ENCODE measurements at regions not wholly inside any gene's neighbourhood (a gene's known extent, or its start where the extent isn't known, plus 50 kb on each side); places are given as distances from the start of the nearest gene placed in this dataset.
A peak's percentile ranks its signal among the peaks of the same experiment; 100 is the strongest.
"Not testable (repeated sequence)": the region's sequence is repeated elsewhere in the genome, so short reads cannot be mapped to it uniquely, and the experiment has no call there.

DNA sequence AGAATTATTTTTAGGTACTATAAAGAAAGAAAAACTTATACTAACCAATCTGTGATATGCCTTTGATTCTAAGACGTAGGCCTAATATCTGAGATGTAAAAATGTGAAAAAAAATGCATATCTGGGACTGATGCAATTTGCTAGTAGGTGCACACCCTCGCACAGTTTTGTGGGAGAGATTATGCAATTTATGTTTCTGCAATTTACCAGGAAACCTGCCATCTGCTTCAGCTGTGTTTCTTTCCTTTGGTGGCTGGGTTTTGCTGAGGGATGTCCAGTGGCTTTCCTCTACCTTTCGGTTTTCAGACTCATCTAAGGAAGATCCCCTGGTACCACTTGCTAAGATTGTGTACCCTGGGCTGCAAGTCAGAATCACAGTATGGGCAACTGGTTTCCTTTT is 186.9 kb downstream of the ZFP64 start:
- DNase-seq = peak in 1 of 3 experiments; percentile 30

DNA sequence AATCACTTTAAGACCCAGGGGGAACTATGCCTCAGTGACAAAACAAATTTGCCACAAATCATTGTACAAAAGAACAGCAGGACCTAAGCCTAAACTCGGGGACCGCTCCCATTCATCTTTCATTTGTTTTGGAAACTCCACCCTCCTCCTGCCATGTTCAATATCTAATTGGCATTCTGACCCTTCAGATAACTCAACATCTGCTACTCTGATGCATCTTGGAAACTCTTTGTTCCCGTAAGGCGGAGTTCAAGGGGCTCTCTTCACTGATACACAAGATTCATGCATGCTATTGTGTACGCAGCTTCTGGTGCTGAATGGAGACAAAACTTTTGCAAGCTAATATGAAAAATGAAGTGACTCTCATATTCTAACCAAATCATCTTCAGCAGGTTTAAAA is 187.6 kb downstream of the ZFP64 start:
- peak; percentile 2 to 86 (median 44) for DNase-seq

GRCh38 chr20:52003415-52003814 is 188.2 kb downstream of the ZFP64 start:
- DNase-seq = peak in 2 of 3 experiments; percentile 53 to 84

DNA sequence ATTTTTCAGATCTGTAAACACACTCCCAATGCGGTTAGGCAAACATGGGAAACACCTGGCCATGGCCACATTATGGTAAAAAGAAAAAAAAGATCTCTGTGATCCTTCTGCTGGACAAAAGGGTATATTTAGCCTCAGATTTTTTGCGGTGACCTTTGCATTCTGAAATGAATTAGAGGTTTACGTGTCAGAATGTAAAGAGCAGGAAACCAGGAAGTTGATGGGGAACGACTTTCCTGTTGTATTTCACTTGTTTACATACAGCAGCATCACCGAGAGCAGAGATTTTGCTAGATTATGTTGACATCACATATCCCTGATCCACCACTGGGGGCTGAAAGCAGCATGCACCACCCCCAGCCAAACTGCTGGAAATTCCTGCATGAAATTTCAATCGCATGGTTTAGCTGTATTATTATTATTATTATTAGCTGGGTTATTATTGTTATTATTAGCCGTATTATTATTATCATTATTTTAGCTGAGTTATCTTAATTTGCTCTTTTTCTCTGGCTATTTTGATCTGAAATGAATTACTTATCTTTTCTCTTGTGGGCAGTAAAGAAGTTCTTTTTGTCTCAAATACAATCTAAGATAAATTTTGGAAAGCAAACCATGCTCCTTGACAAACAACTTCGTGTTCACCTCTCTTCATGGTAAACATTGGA is 189.4 kb downstream of the ZFP64 start:
- peak in 2 of 3 experiments; percentile 10 to 62 for DNase-seq

DNA sequence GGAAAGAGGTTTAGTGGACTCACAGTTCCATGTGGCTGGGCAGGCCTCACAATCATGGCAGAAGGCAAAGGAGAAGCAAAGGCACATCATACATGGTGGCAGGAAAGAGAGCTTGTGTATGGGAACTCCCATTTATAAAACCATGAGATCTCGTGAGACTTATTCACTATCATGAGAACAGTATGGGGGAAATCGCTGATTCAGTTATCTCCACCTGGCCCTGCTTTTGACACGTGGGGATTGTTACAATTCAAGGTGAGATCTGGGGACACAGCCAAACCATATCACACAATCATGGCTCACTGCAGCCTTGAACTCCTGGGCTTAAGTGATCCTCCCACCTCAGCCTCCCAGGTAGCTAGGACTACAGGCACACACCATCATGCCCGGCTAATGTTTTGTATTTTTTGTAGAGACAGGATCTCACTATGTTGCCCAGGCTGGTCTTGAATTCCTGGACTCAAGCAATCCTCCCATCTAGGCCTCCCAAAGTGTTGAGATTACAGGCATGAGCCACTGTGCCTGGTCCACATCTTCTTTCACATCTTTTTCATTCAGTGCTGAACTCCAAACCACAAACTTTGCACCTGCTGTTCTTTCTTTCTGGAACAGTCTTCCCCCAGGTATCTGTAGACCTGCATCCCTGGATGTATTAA is 194.2 kb downstream of the ZFP64 start:
- DNase-seq = not testable (repeated sequence)

DNA sequence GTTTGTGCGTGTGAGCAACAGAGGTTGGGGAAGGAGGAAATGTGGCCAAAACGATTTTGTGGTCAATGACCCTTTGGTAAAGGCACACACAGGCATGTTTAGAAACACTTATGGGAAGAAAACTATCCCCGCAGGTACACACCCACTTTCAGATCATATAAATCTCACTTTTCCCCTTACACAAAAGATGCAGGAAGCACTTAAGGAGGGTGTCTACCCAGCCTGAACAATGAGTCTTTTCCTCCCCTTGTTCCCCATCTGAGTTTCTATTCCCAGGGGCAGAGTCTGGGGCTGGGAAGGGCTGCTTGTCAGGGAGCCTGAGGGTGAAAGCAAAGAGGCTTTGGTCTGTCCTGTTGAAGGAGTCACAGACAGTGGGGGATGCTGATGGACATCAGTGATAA is 193.2 kb upstream of the SALL4 start:
- no peak for DNase-seq

- no peak for DNase-seq
Observed at GRCh38 chr20:51994751-51995417, 192.6 kb upstream of the SALL4 start.

- no peak for DNase-seq
Observed at GRCh38 chr20:51987812-51988211, 185.5 kb upstream of the SALL4 start.

DNA sequence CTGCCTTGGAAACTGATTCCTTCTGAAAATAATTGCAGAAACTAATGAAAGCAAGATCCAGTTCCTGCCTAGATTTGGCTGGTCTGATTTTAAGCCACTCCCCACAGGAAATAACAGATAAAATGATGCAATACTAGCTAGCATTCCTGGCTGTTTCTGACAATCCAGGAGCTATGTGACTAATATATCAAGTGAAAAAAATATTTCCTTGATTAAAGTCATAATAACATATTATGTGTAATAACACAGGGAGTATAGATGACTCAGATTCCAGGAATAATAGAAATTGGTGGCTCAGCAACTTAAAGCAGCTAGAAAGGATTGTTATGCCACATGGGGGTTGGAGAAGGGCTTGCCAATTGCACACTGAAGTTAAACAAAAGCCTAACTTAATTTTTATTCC is 182.7 kb upstream of the SALL4 start:
- DNase-seq = peak in 2 of 3 experiments; percentile 5 to 33

DNA sequence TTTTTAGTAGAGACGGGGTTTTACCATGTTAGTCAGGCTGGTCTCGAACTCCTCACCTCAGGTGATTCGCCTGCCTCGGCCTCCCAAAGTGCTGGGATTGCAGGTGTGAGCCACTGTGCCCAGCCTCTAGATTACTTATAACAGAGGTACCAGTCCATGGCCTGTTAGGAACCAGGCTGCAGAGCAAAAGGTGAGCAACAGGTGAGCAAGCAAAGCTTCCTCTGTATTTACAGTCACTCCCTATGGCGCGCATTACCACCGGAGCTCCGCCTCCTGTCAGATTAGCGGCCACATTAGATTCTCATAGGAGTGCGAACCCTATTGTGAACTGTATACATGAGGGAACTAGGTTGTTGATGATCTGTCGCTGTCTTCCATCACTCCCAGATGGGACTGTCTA is 178.0 kb upstream of the SALL4 start:
- DNase-seq = no peak

DNA sequence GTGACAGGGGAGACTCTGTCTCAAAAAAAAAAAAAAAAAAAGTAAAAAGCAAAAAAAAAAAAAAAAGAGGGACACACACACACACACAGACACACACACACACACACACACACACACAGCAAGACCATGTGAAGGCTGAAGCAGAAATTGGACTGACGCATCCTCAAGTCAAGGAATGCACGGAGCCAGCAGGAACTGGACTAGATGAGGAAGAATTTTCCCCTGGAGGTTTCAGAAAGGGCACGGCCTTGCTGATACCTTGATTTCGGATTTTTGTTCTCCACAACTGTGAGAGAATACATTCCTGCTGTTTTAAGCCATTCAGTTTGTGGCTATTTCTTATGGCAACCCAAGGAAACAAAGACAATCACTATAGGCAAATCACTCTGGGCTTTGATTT is 176.9 kb upstream of the SALL4 start:
- no peak for DNase-seq

DNA sequence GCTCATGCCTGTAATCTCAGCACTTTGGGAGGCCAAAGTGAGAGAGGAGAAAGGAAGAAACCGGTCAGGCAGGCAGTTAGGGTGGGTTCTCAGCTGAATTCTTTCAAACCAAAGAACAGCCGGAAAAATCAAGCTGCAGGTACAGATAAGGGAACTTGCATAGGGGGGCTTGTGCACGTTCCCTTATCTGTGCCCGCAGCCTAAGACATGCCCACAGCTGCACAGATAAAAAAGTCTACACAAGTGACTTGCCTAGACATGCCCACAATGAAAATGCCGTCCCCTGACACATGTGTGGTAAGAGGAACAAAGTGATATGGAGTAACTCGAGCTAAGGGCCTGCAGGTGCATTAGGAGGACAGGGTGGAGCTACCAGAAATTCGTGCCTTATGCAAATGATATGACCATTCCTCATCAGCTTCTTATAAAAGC is 175.8 kb upstream of the SALL4 start:
- no peak for DNase-seq

- DNase-seq = no peak
Observed at GRCh38 chr20:51972056-51972455, 169.7 kb upstream of the SALL4 start.

DNA sequence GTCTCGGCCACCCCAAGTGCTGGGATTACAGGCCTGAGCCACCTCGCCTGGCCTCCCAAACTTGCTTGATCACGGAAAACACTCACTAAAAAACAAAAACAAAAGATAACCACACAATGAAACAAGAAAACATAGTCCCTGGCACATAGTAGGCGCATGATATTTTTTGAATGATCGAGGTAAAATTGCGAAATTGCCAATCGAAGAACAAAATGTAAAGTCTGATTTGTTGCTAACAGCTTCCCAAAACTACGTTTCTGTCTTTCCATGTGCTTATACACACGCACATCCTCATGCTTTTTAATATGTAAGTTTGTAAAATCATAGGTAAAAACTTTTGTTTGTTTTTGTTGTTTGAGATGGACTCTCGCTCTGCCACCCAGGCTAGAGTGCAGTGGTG is 168.5 kb upstream of the SALL4 start:
- no peak for DNase-seq

DNA sequence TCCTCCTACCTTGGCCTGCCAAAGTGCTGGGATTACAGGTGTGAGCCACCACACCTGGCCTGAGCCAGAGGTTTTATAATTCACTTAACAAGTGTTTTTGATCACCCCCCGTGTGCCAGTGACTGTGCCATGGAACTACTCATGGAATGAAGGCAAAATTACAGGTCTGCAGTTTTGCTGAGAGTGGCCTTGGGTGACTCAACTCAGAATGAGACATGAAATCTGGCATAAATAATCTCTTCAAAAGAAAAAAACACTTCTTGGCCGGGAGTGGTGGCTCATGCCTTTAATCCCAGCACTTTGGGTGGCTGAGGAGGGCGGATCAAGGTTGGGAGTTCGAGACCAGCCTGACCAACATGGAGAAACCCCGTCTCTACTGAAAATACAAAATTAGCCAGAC is 166.9 kb upstream of the SALL4 start:
- no peak for DNase-seq

GRCh38 chr20:51968151-51968550 is 165.8 kb upstream of the SALL4 start:
- DNase-seq = no peak

- peak; percentile 4 to 26 (median 24) for DNase-seq
Observed at GRCh38 chr20:51966296-51966971, 164.1 kb upstream of the SALL4 start.

DNA sequence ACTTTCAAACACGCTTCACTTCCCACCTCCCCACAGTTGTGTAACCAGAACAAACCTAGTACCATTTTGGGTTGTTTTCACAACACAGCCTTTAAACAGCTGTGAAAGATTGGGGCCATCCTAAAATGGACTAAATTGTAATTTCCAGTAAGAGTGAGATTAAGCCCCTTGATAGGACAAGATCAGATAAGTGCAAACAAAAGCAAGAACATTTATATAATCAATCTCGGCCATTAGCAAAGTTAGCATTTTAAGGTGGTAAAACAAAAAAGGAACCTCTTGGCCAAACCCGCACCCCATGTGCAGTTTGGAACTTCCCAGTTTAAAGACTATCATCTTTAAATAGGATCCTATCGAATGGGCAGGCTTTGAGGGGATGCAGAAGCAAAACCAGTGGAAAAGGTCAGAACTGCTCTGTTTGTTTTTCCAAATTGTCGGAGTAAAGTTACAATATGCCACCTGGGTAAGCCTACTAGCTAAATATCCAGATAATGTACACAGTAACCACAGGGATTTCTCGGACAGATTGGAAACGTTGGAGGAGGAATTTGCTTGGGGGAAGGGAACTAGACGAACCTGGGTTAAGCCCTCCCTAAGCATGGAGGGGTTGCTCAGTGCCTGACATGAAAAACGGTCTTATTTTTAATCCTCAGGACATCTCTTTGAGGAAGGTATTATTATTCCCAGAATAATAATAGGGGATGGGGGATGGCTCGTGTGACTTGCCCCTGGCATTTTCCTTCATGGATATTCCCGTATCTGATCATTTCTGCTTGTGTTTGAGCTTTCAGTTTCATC is 159.8 kb upstream of the SALL4 start:
- peak in 1 of 3 experiments; percentile 27 for DNase-seq

- no peak for DNase-seq
Observed at GRCh38 chr20:51960047-51960675, 157.8 kb upstream of the SALL4 start.

- no peak for DNase-seq
Observed at GRCh38 chr20:51959066-51959542, 156.8 kb upstream of the SALL4 start.

- DNase-seq = no peak
Observed at GRCh38 chr20:51958099-51959065, 156.1 kb upstream of the SALL4 start.

All from NCI-H1417 (cell line).